NCI-H2227 (cell line): ENCODE measurements at regions not wholly inside any gene's neighbourhood (a gene's known extent, or its start where the extent isn't known, plus 50 kb on each side); places are given as distances from the start of the nearest gene placed in this dataset.
A peak's percentile ranks its signal among the peaks of the same experiment; 100 is the strongest.
"Not testable (repeated sequence)": the region's sequence is repeated elsewhere in the genome, so short reads cannot be mapped to it uniquely, and the experiment has no call there.

Experiments used
- DNase-seq: peaks from one replicate; lab custom pipeline; 2025; ENCODE audit not compliant: unreplicated experiment; lab: John Stamatoyannopoulos, UW

GRCh38 chr6:105557291-105557690 is 154.4 kb upstream of the PREP start:
- DNase-seq = no peak

DNA sequence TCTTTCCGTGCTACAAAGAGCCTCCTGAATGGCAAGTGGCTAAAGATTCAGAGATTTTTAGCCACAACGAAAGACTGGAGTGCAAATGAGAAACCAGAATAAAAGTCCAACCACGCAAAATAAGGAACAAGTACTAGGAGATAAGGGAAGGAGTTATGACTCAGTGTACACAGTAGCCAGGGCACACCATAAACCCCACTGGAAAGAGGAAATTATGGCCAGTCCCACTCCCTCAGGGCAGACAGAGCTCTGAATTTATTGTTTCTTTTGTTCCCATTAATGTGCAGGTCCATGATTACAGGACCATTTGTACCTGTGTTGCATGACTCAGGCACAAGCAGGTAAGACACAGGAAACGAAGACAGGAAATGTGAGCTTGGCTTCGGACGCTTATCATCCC is 150.3 kb upstream of the PREP start:
- DNase-seq = no peak

- DNase-seq = no peak
Observed at GRCh38 chr6:105550955-105551620, 148.2 kb upstream of the PREP start.

GRCh38 chr6:105546754-105547153 is 143.9 kb upstream of the PREP start:
- no peak for DNase-seq

- DNase-seq = no peak
Observed at GRCh38 chr6:105545947-105546731, 143.3 kb upstream of the PREP start.

DNA sequence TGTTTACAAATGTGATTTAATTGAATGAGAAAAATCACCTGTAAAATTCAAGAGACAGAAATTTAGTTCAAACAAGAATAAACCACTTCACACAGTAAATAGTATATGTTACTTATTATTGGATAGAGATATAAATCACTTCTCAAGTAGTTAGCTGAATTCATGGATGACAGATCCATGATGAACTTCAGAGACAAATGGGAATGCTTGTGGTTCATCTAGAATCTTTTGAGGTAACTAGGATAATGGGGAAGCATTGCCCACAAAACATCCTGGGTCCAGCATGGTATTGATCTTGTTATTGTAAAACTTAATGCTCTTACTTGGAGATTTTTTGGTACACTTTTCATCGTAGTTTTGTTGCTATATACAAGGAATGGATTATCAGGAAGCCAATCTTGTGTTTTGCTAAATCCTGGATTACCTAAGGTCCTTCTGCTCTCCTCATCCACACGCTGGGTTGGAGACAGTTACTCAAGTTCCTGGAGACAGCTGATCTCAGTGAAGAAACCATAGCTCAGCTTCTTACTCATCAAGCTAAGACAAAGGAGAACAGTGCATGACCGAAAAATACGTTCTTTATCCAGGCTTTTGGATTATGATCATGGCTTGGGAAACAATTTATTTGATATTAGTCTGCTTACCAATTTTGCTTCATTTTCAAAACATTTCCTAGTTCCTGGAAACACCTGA is 142.5 kb upstream of the PREP start:
- DNase-seq = no peak

- DNase-seq = no peak
Observed at GRCh38 chr6:105539911-105540310, 137.0 kb upstream of the PREP start.

GRCh38 chr6:105537981-105538578 is 135.2 kb upstream of the PREP start:
- DNase-seq = no peak

DNA sequence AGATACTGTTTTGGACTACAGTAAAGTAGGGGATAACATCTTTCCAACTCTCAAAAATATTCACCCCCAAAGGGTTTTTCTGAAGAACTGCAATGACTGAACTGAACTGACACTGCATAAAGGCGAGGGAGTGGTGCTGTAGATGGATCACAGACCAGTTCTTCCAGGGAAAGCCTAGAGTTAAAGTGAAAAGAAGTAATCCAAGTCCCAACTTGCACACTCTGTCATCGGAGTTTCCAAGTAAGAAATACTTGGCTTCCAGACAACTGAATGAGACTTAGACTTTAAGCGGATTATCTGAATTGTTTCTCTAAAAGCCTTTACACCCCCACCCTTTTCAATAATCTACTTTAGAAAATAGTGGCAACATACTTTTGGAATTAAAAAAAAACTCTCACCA is 134.1 kb upstream of the PREP start:
- DNase-seq = no peak

DNA sequence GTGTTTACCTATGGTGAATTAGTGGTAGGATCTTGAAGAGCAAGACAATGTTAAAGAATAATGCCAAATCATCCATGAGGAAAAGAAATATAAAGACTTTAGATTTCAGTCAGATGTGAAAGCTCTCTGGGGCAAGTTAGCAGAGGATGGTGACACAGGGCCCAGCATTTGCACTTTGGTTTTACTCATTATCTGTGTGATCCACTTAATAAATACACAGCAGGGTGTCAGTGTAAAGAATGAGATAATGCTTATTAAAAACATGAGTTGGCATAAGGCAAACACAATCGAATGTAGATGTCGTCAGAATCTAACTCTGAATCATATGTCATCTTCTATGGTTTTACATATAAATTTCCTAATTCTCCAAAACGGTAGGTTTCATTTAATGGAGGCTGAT is 130.4 kb upstream of the PREP start:
- DNase-seq = no peak

- DNase-seq = no peak
Observed at GRCh38 chr6:105526225-105526872, 123.5 kb upstream of the PREP start.

GRCh38 chr6:105522626-105523322 is 119.9 kb upstream of the PREP start:
- no peak for DNase-seq

- DNase-seq = no peak
Observed at GRCh38 chr6:105519954-105520353, 117.1 kb upstream of the PREP start.

- DNase-seq = not testable (repeated sequence)
Observed at GRCh38 chr6:105518993-105519392, 116.1 kb upstream of the PREP start.

DNA sequence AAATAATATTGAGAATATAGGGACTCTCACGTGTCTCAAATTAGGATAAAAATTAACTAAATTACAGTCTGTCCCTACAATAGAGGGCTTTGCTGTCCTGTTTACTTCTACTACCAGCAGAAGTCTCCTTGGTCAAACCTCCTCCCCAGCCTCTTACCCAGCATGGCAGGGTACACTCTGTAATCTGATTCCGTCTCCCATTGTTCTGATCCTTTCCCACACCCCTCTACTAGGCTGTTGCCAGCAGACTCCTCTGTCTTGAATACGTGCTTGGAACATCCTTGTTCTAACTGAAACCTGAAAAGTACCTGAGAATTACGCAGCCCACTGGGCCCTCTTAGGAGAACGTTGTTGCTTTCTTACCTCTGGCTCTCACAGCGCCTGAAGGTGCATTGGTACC is 112.2 kb upstream of the PREP start:
- DNase-seq = no peak

DNA sequence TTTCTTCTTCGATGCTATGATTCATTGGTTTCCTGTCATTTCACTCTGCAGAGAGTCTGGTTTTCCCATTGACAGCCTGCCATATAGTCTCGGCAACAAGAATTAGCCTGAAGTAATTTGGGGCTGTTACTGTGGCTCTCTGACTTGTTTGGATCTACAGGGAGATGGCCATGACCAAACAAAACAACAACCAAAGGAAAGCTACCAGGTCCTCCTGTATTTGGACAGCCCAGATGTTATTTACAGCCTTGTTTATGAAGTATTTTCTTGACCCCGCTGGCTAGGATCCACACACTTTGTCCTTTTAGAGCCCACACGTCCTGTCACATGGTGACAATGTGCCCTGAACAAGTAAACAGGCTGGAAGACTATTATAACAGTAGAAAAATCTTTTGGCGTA is 111.4 kb upstream of the PREP start:
- no peak for DNase-seq

GRCh38 chr6:105511639-105512038 is 108.8 kb upstream of the PREP start:
- no peak for DNase-seq

DNA sequence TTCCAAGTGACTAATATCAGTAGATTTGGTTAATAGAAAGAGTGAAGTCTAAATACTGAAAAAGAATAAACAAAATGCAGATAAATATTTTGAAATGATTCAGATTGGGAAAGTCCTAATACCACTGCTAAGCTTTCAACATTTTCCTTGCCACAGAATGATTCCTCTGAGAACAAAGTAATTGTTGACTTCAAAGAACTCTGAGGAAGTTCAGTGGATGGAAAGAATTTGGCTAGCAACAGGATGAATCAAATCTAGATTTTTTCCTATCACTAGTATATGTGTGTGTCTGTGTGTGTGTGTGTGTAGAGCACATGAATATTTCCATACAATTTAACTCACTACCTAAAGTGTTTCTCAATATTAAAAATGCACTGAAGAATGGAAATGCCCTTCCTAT is 107.9 kb upstream of the PREP start:
- DNase-seq = no peak

- peak; percentile 36 for DNase-seq
Observed at GRCh38 chr6:105509506-105510331, 106.8 kb upstream of the PREP start.

DNA sequence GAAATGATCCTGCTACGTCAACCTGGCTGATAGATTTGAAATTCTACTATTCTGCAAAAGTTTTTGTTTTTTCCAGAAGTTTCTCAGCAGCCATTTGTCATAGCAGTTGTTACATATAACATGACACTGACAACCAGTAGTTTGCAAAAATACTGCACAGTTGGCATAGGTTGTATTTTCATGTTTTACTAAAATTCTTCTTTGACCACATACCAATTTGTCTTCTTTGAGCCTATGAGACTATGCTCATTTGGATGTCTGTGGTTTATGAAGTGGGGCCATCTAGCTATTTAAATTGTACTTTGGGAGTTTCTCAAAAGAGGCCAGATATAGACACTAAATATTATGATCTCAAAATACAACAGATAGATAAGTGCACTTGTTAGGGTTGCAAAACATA is 104.9 kb upstream of the PREP start:
- DNase-seq = no peak
